BLaER1 (cell line): ENCODE measurements at regions not wholly inside any gene's neighbourhood (a gene's known extent, or its start where the extent isn't known, plus 50 kb on each side); places are given as distances from the start of the nearest gene placed in this dataset.

Experiments
- H3K27ac ChIP-seq: shearing (Covaris generic); formaldehyde crosslinking; 2 replicates; pipeline ENCODE4 v1.8.1; 2022
- H3K27me3 ChIP-seq: shearing (Covaris generic); formaldehyde crosslinking; 2 replicates; pipeline ENCODE4 v1.8.1; 2022
- H3K36me3 ChIP-seq: shearing (Covaris generic); formaldehyde crosslinking; 2 replicates; pipeline ENCODE4 v1.8.1; 2022
- H3K4me1 ChIP-seq: shearing (Covaris generic); formaldehyde crosslinking; 2 replicates; pipeline ENCODE4 v1.8.1; 2022
- H3K4me2 ChIP-seq: shearing (Covaris generic); formaldehyde crosslinking; 2 replicates; pipeline ENCODE4 v1.8.1; 2022
- H3K4me3 ChIP-seq: shearing (Covaris generic); formaldehyde crosslinking; 2 replicates; pipeline ENCODE4 v1.8.1; 2022
- H3K9ac ChIP-seq: shearing (Covaris generic); formaldehyde crosslinking; 2 replicates; pipeline ENCODE4 v1.8.1; 2022
- H3K9me3 ChIP-seq: shearing (Covaris generic); formaldehyde crosslinking; 2 replicates; pipeline ENCODE4 v1.8.1; 2022
- H4K20me1 ChIP-seq: shearing (Covaris generic); formaldehyde crosslinking; 2 replicates; pipeline ENCODE4 v1.8.1; 2022
- Cebpa-rat ChIP-seq: shearing (Covaris generic); IDR thresholded peaks from 2 replicates; pipeline ENCODE4 v1.8.1; 2022

GRCh38 chr1:204017032-204017431 is 55.9 kb upstream of the SOX13 start:
- no peaks in the 10 kb centered on the region for H3K9me3 ChIP-seq
- TF ChIP-seq Cebpa-rat, result no peak

GRCh38 chr1:204018460-204018859 is 54.5 kb upstream of the SOX13 start:
- no peaks in the 10 kb centered on the region for H3K27me3 ChIP-seq
- H3K4me2 ChIP-seq, result no peak overlapping the region
- H3K9ac ChIP-seq, result no peak overlapping the region
- TF ChIP-seq Cebpa-rat, result no peak
- H3K4me1 ChIP-seq, result no peaks in the 10 kb centered on the region
- H3K27ac ChIP-seq, result no peak overlapping the region
- no peak overlapping the region for H3K4me3 ChIP-seq
- no peaks in the 10 kb centered on the region for H4K20me1 ChIP-seq
- H3K36me3 ChIP-seq, result no peaks in the 10 kb centered on the region
- H3K9me3 ChIP-seq, result no peaks in the 10 kb centered on the region

More at GRCh38 chr1:204017032-204017431, 55.9 kb upstream of the SOX13 start:
- Histone ChIP-seq H3K4me1 (no peaks in the 10 kb centered on the region), H3K36me3 (no peaks in the 10 kb centered on the region), H4K20me1 (no peaks in the 10 kb centered on the region), H3K9ac (no peak overlapping the region), H3K4me3 (no peak overlapping the region), H3K27ac (no peak overlapping the region), H3K27me3 (no peaks in the 10 kb centered on the region), H3K4me2 (no peak overlapping the region)
